HepG2 (cell line): ENCODE measurements at regions not wholly inside any gene's neighbourhood (a gene's known extent, or its start where the extent isn't known, plus 50 kb on each side); places are given as distances from the start of the nearest gene placed in this dataset.

ENCODE experiments used
- ATAC-seq: fragments of 200-7000 bp; cut with Tn5 transposase; 3 replicates; pipeline ENCODE4 v1.9.1; 2020; ENCODE audit warnings: mild to moderate bottlenecking, moderate library complexity
- BruUV-seq: library from RNA; stranded (reverse); fragments of 400-500 nt; replicated peaks from 2 replicates; lab custom pipeline; 2021; lab: Mats Ljungman, UMichigan
- CTCF ChIA-PET: fragments of 300-600 bp; formaldehyde crosslinking; extraction: SDS; loops from one replicate; lab custom pipeline; 2021; ENCODE audit warnings: low total read pairs, inconsistent platforms, low intra/inter-chr PET ratio; lab: Yijun Ruan, JAX
- POLR2A ChIA-PET: fragments of 350-600 bp; sonication (Branson Sonifier 250); formaldehyde crosslinking; loops from one replicate; lab custom pipeline; 2020; ENCODE audit warnings: antibody characterized with exemption, inconsistent platforms; lab: Yijun Ruan, JAX
- DNase-seq: peaks from one replicate; pipeline ENCODE4 v3.0.0-alpha.2; 2015; ENCODE audit warnings: low spot score
- FAIRE-seq: peaks from 3 replicates; lab custom pipeline; 2011; peaks lifted over from hg19 to GRCh38; lab: Jason Lieb, UNC
- H2AFZ ChIP-seq: one replicate; pipeline ENCODE4 v1.6.1; 2011; ENCODE audit warnings: low read length, inconsistent platforms
- H3K27ac ChIP-seq: fragments of 300-600 bp; 3 replicates; pipeline ENCODE4 v1.8.0; 2011; ENCODE audit warnings: mixed run types, mild to moderate bottlenecking, mixed read lengths, low read length, inconsistent platforms; ENCODE audit not compliant: insufficient read depth; ENCODE audit errors: extremely low read length
- H3K27me3 ChIP-seq, 2 experiments: fragments of 200-600 bp in 1 of 2; 2 replicates in 1 of 2; 3 replicates in 1 of 2; pipeline versions ENCODE4 v1.6.0 to v1.8.0; 2011; ENCODE audit warnings: low read length in 2 of 2, mild to moderate bottlenecking in 2 of 2, moderate library complexity in 2 of 2, inconsistent platforms in 1 of 2; ENCODE audit not compliant: insufficient read depth in 2 of 2, control insufficient read depth in 1 of 2
- H3K36me3 ChIP-seq, 2 experiments: fragments of 200-600 bp in 1 of 2; replicated peaks in 1 of 2; 2 replicates in 1 of 2; 3 replicates in 1 of 2; pipeline versions ENCODE4 v1.5.1 to v1.8.0; 2011; ENCODE audit warnings: low read length in 2 of 2, inconsistent platforms in 1 of 2; ENCODE audit not compliant: insufficient read depth in 2 of 2, control insufficient read depth in 1 of 2
- H3K4me1 ChIP-seq: 2 replicates; pipeline ENCODE4 v1.5.1; 2012; ENCODE audit warnings: low read length, inconsistent platforms; ENCODE audit not compliant: insufficient read depth
- H3K4me2 ChIP-seq: 2 replicates; pipeline ENCODE4 v1.6.0; 2011; ENCODE audit warnings: low read depth, low read length, inconsistent platforms
- H3K4me3 ChIP-seq, 3 experiments: fragments of 200-600 bp in 1 of 3; sonication (generic), shearing (Covaris generic) in 1 of 3; replicated peaks in 1 of 3; 2 replicates each; pipeline ENCODE4 v1.5.1; 2011 to 2016; ENCODE audit warnings: low read length in 3 of 3, inconsistent platforms in 2 of 3, low read depth in 2 of 3, mild to moderate bottlenecking in 2 of 3, control low read depth in 1 of 3, mixed read lengths in 1 of 3; ENCODE audit not compliant: insufficient read depth in 1 of 3
- H3K79me2 ChIP-seq: one replicate; pipeline ENCODE4 v1.6.1; 2011; ENCODE audit warnings: low read length, inconsistent platforms; ENCODE audit not compliant: insufficient read depth
- H3K9ac ChIP-seq: 2 replicates; pipeline ENCODE4 v1.6.0; 2011; ENCODE audit warnings: mild to moderate bottlenecking, low read depth, low read length, inconsistent platforms; ENCODE audit not compliant: insufficient read depth
- H3K9me3 ChIP-seq: 2 replicates; pipeline ENCODE4 v1.5.1; 2012; ENCODE audit warnings: mild to moderate bottlenecking, low read length
- H4K20me1 ChIP-seq: 2 replicates; pipeline ENCODE4 v1.6.0; 2011; ENCODE audit warnings: inconsistent platforms, mild to moderate bottlenecking, low read length, moderate library complexity; ENCODE audit not compliant: insufficient read depth
- CHD2 ChIP-seq: IDR thresholded peaks from 2 replicates; pipeline ENCODE4 v1.6.1; 2011; ENCODE audit warnings: low read depth, low read length, improper control_type of control experiment
- FOXC1 ChIP-seq: sonication (generic); formaldehyde crosslinking; IDR thresholded peaks from 2 replicates; pipeline ENCODE4 v1.8.0; 2022; ENCODE audit warnings: mild to moderate bottlenecking, missing genetic modification reagents, borderline replicate concordance
- NAIF1 ChIP-seq: sonication (generic); formaldehyde crosslinking; IDR thresholded peaks from 2 replicates; pipeline ENCODE4 v1.5.0; 2020; ENCODE audit warnings: mild to moderate bottlenecking, missing genetic modification reagents, borderline replicate concordance
- SNRNP70 ChIP-seq: fragments of 200-400 bp; formaldehyde crosslinking; IDR thresholded peaks from 2 replicates; pipeline ENCODE4 v1.6.1; 2017; ENCODE audit warnings: mild to moderate bottlenecking, low read depth, low read length, moderate library complexity
- TBL1XR1 ChIP-seq: fragments of 150-350 bp; IDR thresholded peaks from 2 replicates; pipeline ENCODE4 v1.6.1; 2014; ENCODE audit warnings: borderline replicate concordance, low read length; ENCODE audit not compliant: partially characterized antibody
- ZNF496 ChIP-seq: sonication (generic); formaldehyde crosslinking; IDR thresholded peaks from 2 replicates; pipeline ENCODE4 v1.8.1; 2023; ENCODE audit warnings: mild to moderate bottlenecking, moderate library complexity, missing genetic modification reagents; ENCODE audit not compliant: insufficient replicate concordance
- ZNF720 ChIP-seq: sonication (generic); formaldehyde crosslinking; IDR thresholded peaks from 2 replicates; pipeline ENCODE4 v1.4.0; 2020; ENCODE audit warnings: missing genetic modification reagents
- ZNF879 ChIP-seq: sonication (generic); formaldehyde crosslinking; IDR thresholded peaks from 2 replicates; pipeline ENCODE4 v1.8.1; 2023; ENCODE audit warnings: missing genetic modification reagents
- WGBS: methylation state at CpG from one replicate; pipeline ENCODE4 v1.1.6; 2017; ENCODE audit warnings: low lambda C conversion rate; 5-methylcytosine and 5-hydroxymethylcytosine counted together
- in situ Hi-C: cut with HindIII; loops from 2 replicates; pipeline ENCODE4 v1.10.0; 2017; ENCODE audit warnings: low pct_unique_long_range_greater_than_20kb; ENCODE audit not compliant: extremely low pct_ligation_motif_present
- intact Hi-C: fragments of 100-400 bp; cut with micrococcal nuclease; formaldehyde crosslinking; loops from one replicate; pipeline ENCODE4 v1.10.0; 2022; ENCODE audit not compliant: unreplicated experiment
- TF ChIP-seq, protein P1 (sequence below): IDR thresholded peaks from 2 replicates; pipeline ENCODE4 v1.6.1; 2016; ENCODE audit warnings: missing compliant biosample characterization, missing genetic modification reagents, borderline replicate concordance
- TF ChIP-seq, protein P2 (sequence below): sonication (generic); formaldehyde crosslinking; IDR thresholded peaks from 2 replicates; pipeline ENCODE4 v1.4.0; 2020; ENCODE audit warnings: mild to moderate bottlenecking, missing genetic modification reagents
- TF ChIP-seq, protein P3 (sequence below): fragments of 450-650 bp; IDR thresholded peaks from 2 replicates; pipeline ENCODE4 v1.6.1; 2017; ENCODE audit warnings: mild to moderate bottlenecking
- TF ChIP-seq, protein P4 (sequence below), 2 experiments: sonication (generic) in 1 of 2; formaldehyde crosslinking in 1 of 2; IDR thresholded peaks; 2 replicates each; pipeline versions ENCODE4 v1.4.0 to v1.6.1; 2018 to 2020; ENCODE audit warnings: missing genetic modification reagents in 2 of 2, borderline replicate concordance in 1 of 2, low read depth in 1 of 2, mild to moderate bottlenecking in 1 of 2, missing biosample characterization in 1 of 2

DNA sequence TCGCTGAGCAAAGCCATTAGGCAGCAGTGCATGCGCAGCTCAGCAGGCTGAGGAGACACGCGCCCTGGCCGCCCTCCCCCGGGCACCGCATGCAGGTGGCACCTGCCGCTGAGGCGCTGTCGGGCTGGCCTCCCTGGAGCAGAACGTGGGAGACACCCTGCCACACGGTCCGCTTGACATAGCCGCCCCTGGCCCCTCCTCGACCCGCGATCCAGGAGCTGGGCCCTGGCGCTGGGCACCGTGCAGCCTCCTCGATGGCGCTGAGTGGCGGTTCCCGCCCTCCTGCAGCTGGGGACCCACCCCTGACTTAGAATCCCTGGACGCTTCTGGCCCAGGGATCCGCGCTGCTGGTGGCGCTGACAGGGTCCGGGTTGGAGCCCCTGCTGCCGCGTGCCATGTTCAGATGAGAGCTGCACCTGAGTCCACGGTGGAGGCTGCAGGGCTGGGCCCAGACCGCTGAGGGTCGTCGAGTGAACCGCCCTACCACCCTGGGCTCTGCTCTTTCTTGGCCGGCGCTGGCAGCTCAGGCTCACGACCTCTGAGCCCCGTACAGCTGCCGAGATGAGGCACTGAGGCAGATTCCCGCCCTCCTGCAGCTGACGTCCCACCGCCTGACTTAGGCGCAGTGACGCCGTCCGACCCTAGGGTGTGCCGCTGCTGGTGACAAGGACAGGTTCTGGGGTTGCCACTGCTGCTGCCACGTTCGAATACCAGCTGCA lies 116.8 kb downstream of the OR13A1 start:
- POLR2A ChIA-PET, result no interaction called here
- intact Hi-C loops (no loop called here), in situ Hi-C loops (no loop called here)
- ATAC-seq (no peak), DNase-seq (no peak), FAIRE-seq (no peak)
- no TSS peak for BruUV-seq
- Histone ChIP-seq H3K9me3 (no peaks in the 10 kb centered on the region), H3K27me3 (peaks cover 0 to 9% of the 10 kb centered on the region in 2 experiments; a peak in 2 of 5 replicates), H2AFZ (no peak overlapping the region), H3K79me2 (no peaks in the 10 kb centered on the region), H4K20me1 (no peaks in the 10 kb centered on the region), H3K4me3 (no peak overlapping the region), H3K4me1 (no peaks in the 10 kb centered on the region), H3K9ac (no peak overlapping the region), H3K27ac (no peak overlapping the region), H3K36me3 (no peaks in the 10 kb centered on the region), H3K4me2 (no peak overlapping the region)
- CTCF ChIA-PET, result no interaction called here
- 88% methylated on average over 13 of the region's 50 CpGs for WGBS
- TF ChIP-seq, protein P1, sequence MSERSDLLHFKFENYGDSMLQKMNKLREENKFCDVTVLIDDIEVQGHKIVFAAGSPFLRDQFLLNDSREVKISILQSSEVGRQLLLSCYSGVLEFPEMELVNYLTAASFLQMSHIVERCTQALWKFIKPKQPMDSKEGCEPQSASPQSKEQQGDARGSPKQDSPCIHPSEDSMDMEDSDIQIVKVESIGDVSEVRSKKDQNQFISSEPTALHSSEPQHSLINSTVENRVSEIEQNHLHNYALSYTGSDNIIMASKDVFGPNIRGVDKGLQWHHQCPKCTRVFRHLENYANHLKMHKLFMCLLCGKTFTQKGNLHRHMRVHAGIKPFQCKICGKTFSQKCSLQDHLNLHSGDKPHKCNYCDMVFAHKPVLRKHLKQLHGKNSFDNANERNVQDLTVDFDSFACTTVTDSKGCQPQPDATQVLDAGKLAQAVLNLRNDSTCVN, result no peak
- TF ChIP-seq NAIF1 (CRISPR knock-in tag), result no peak
- no peak for TF ChIP-seq FOXC1
- TF ChIP-seq, protein P2, sequence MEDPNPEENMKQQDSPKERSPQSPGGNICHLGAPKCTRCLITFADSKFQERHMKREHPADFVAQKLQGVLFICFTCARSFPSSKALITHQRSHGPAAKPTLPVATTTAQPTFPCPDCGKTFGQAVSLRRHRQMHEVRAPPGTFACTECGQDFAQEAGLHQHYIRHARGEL (CRISPR knock-in tag), result no peak
- no peak for TF ChIP-seq SNRNP70
- no peak for TF ChIP-seq TBL1XR1
- no peak for TF ChIP-seq ZNF496 (CRISPR knock-in tag)
- TF ChIP-seq, protein P3, sequence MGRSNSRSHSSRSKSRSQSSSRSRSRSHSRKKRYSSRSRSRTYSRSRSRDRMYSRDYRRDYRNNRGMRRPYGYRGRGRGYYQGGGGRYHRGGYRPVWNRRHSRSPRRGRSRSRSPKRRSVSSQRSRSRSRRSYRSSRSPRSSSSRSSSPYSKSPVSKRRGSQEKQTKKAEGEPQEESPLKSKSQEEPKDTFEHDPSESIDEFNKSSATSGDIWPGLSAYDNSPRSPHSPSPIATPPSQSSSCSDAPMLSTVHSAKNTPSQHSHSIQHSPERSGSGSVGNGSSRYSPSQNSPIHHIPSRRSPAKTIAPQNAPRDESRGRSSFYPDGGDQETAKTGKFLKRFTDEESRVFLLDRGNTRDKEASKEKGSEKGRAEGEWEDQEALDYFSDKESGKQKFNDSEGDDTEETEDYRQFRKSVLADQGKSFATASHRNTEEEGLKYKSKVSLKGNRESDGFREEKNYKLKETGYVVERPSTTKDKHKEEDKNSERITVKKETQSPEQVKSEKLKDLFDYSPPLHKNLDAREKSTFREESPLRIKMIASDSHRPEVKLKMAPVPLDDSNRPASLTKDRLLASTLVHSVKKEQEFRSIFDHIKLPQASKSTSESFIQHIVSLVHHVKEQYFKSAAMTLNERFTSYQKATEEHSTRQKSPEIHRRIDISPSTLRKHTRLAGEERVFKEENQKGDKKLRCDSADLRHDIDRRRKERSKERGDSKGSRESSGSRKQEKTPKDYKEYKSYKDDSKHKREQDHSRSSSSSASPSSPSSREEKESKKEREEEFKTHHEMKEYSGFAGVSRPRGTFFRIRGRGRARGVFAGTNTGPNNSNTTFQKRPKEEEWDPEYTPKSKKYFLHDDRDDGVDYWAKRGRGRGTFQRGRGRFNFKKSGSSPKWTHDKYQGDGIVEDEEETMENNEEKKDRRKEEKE, result no peak
- no peak for TF ChIP-seq ZNF879
- TF ChIP-seq ZNF720 (CRISPR knock-in tag), result no peak
- no peak for TF ChIP-seq CHD2
- TF ChIP-seq, protein P4, sequence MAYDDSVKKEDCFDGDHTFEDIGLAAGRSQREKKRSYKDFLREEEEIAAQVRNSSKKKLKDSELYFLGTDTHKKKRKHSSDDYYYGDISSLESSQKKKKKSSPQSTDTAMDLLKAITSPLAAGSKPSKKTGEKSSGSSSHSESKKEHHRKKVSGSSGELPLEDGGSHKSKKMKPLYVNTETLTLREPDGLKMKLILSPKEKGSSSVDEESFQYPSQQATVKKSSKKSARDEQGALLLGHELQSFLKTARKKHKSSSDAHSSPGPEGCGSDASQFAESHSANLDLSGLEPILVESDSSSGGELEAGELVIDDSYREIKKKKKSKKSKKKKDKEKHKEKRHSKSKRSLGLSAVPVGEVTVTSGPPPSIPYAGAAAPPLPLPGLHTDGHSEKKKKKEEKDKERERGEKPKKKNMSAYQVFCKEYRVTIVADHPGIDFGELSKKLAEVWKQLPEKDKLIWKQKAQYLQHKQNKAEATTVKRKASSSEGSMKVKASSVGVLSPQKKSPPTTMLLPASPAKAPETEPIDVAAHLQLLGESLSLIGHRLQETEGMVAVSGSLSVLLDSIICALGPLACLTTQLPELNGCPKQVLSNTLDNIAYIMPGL (CRISPR knock-in tag; IDR thresholded peaks at IDR 0.05; ENCODE audit: borderline replicate concordance in 1 of 2, low read depth in 1 of 2), result no peak
